GM12878 (cell line): ENCODE measurements at regions not wholly inside any gene's neighbourhood (a gene's known extent, or its start where the extent isn't known, plus 50 kb on each side); places are given as distances from the start of the nearest gene placed in this dataset.

Source experiments
- ATF7 ChIP-seq: fragments of 450-650 bp; IDR thresholded peaks from 2 replicates; pipeline ENCODE4 v1.6.1; 2016; ENCODE audit warnings: low read depth, mild to moderate bottlenecking
- BCL3 ChIP-seq: IDR thresholded peaks from 2 replicates; pipeline ENCODE4 v1.6.1; 2011; ENCODE audit warnings: borderline replicate concordance, low read depth, mild to moderate bottlenecking, moderate library complexity, low read length; ENCODE audit not compliant: insufficient read depth, poor library complexity, severe bottlenecking
- CEBPB ChIP-seq, 2 experiments: fragments of 150-350 bp in 1 of 2; IDR thresholded peaks; 2 replicates each; pipeline ENCODE4 v1.6.1; 2012 to 2014; ENCODE audit warnings: low read depth in 2 of 2, low read length in 2 of 2, borderline replicate concordance in 1 of 2, inconsistent platforms in 1 of 2
- CUX1 ChIP-seq: IDR thresholded peaks from 2 replicates; pipeline ENCODE4 v1.6.1; 2012; ENCODE audit warnings: improper control_type of control experiment, low read depth, low read length; ENCODE audit not compliant: insufficient replicate concordance
- E2F8 ChIP-seq: fragments of 450-650 bp; IDR thresholded peaks from 2 replicates; pipeline ENCODE4 v1.6.1; 2018; ENCODE audit warnings: mild to moderate bottlenecking, low read depth, moderate library complexity; ENCODE audit not compliant: partially characterized antibody
- EP300 ChIP-seq, 2 experiments: fragments of 150-350 bp in 1 of 2; IDR thresholded peaks; 2 replicates each; pipeline ENCODE4 v1.6.1; 2011 to 2012; ENCODE audit warnings: low read depth in 2 of 2, low read length in 2 of 2, borderline replicate concordance in 1 of 2, improper control_type of control experiment in 1 of 2, inconsistent platforms in 1 of 2; ENCODE audit not compliant: control insufficient read depth in 1 of 2
- JUNB ChIP-seq: IDR thresholded peaks from 2 replicates; pipeline ENCODE4 v1.6.1; 2016; ENCODE audit warnings: antibody characterized with exemption, mild to moderate bottlenecking
- MXI1 ChIP-seq: fragments of 150-350 bp; IDR thresholded peaks from 2 replicates; pipeline ENCODE4 v1.6.1; 2011; ENCODE audit warnings: low read depth, mild to moderate bottlenecking, inconsistent platforms, low read length, improper control_type of control experiment
- NR2F1 ChIP-seq: fragments of 450-650 bp; conservative IDR thresholded peaks from 2 replicates; pipeline ENCODE4 v1.6.1; 2017; ENCODE audit warnings: mild to moderate bottlenecking
- RFX5 ChIP-seq: IDR thresholded peaks from 2 replicates; pipeline ENCODE4 v1.6.1; 2011; ENCODE audit warnings: low read depth, low read length, improper control_type of control experiment
- SIX5 ChIP-seq: IDR thresholded peaks from 2 replicates; pipeline ENCODE4 v1.6.1; 2011; ENCODE audit warnings: mild to moderate bottlenecking, low read depth, low read length, moderate library complexity; ENCODE audit not compliant: severe bottlenecking
- TCF7 ChIP-seq: IDR thresholded peaks from 2 replicates; pipeline ENCODE4 v1.6.1; 2014; ENCODE audit warnings: antibody characterized with exemption, borderline replicate concordance
- YY1 ChIP-seq: IDR thresholded peaks from 2 replicates; pipeline ENCODE4 v1.6.1; 2011; ENCODE audit warnings: low read depth, mild to moderate bottlenecking, low read length
- ZBTB40 ChIP-seq: fragments of 450-650 bp; IDR thresholded peaks from 2 replicates; pipeline ENCODE4 v1.6.1; 2016; ENCODE audit warnings: mild to moderate bottlenecking, moderate library complexity, borderline replicate concordance
- ZNF274 ChIP-seq: IDR thresholded peaks from one replicate; pipeline ENCODE4 v1.8.0; 2011; ENCODE audit not compliant: insufficient read length, insufficient read depth

GRCh38 chr14:54317391-54317790 lies 79.4 kb upstream of the CDKN3 start (continued):
- no peak for TF ChIP-seq CUX1
- no peak for TF ChIP-seq JUNB
- TF ChIP-seq YY1: no peak
- no peak for TF ChIP-seq SIX5
- no peak for TF ChIP-seq TCF7
- TF ChIP-seq ZNF274: no peak
- no peak for TF ChIP-seq MXI1
- TF ChIP-seq BCL3: no peak
- TF ChIP-seq E2F8: no peak
- no peak for TF ChIP-seq ATF7
- TF ChIP-seq EP300 (IDR thresholded peaks at IDR 0.05; ENCODE audit: borderline replicate concordance in 1 of 2, control insufficient read depth in 1 of 2, low read depth in 2 of 2, low read length in 2 of 2): no peak
- TF ChIP-seq ZBTB40: no peak
- no peak for TF ChIP-seq RFX5
- TF ChIP-seq CEBPB (IDR thresholded peaks at IDR 0.05; ENCODE audit: borderline replicate concordance in 1 of 2, low read depth in 2 of 2, low read length in 2 of 2): no peak
- TF ChIP-seq NR2F1: no peak
